ENCODE measurements at regions not wholly inside any gene's neighbourhood (a gene's known extent, or its start where the extent isn't known, plus 50 kb on each side); places are given as distances from the start of the nearest gene placed in this dataset.

DNA sequence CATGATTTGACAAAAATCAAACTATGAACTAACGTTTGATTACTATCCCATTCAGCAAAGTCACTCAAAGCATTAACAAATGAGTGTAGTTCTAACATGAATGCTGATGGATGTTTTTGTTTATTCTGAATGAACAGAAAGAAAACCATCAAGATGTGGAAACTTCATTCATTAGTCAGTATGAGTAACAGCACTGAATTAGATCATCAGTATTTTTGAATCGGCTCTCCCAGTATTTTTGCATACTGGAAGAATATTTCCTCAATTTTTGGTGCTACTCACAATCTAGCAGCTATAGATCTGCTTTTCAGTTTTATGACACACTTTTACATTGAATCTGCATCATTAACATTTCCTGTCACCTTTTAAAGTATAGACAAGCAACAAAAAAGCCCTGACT lies 63.8 kb upstream of the CD83 start:
- Histone ChIP-seq H3K4me1 (replicated peaks in 1 of 2) (peaks cover 0 to 5% of the 10 kb centered on the region in 2 donors), H3K27ac (no peak overlapping the region), H3K4me3 (no peak overlapping the region)
- whole genome bisulfite sequencing, 10 experiments = 0 to 100% (median 49%) methylated on average over 1 to 2 of the region's 2 CpGs; no CpG with 5 or more reads in 2 of the 10 experiments
- ATAC-seq (replicated peaks in 6 of 8) = peak in 2 of 8 experiments; percentile 81 to 94
- in situ Hi-C loops (cut with MboI; ENCODE audit: low pct_unique_long_range_greater_than_20kb in 2 of 9, low sequenced_read_pairs in 9 of 9, unreplicated experiment in 9 of 9) = loop anchor here in 8 of 9 experiments (10.0 to 25.0 kb wide), 5 partner anchors 142 to 717 kb away; partner anchors contain the start of genes RNF182 (in 4 of the 8) and TBC1D7 (in 3 of the 8)

- ATAC-seq (replicated peaks in 6 of 8) = no peak
- Histone ChIP-seq H3K4me3 (no peak overlapping the region), H3K4me1 (replicated peaks in 1 of 2) (peaks cover 0 to 2% of the 10 kb centered on the region in 2 donors), H3K27ac (no peak overlapping the region)
- in situ Hi-C loops (cut with MboI; ENCODE audit: low pct_unique_long_range_greater_than_20kb in 2 of 9, low sequenced_read_pairs in 9 of 9, unreplicated experiment in 9 of 9) = loop anchor here in 8 of 9 experiments (10.0 to 25.0 kb wide), 5 partner anchors 143 to 718 kb away; partner anchors contain the start of genes RNF182 (in 4 of the 8) and TBC1D7 (in 3 of the 8)
- WGBS, 10 experiments = 39 to 100% (median 50%) methylated on average over 1 to 2 of the region's 2 CpGs; no CpG with 5 or more reads in 3 of the 10 experiments
These were observed 62.0 kb upstream of the CD83 start for GRCh38 chr6:14055541-14055940.

DNA sequence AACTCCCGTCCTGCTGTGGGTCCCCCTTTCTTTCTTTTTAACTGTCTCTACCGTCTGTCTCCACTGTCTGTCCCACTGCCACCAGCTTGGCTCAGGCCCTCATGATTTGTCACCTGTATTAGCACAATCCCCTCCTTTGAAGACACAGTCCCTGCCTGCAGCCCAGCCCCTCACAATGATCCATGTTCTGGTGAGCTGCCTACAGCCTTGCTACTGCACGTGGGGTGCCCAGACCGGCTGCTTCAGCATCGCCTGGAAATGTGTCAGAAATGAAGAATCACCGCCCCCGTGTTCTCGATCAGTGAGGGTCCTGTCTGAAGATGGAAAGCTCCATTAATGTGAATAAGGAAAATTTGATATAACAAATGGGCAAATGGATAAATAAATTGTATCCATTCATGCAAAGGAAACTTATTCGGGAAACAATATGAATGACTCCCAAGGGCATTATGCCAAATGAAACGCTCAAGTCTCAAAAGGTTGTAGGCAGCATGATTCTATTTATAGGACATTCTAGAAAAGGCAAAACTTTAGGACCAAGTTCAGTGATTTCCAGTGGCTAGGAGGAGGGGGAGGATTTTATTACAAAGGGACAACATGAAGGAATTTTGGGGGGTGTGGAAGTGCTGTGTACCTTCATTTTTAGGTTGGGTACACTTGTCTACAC lies 59.4 kb upstream of the CD83 start:
- Histone ChIP-seq H3K27ac (no peak overlapping the region), H3K4me1 (replicated peaks in 1 of 2) (peaks cover 0 to 2% of the 10 kb centered on the region in 2 donors), H3K4me3 (no peak overlapping the region)
- peak in 4 of 8 experiments; percentile 61 to 89 (median 85) for ATAC-seq (replicated peaks in 6 of 8)
- in situ Hi-C loops (cut with MboI; ENCODE audit: low pct_unique_long_range_greater_than_20kb in 2 of 9, low sequenced_read_pairs in 9 of 9, unreplicated experiment in 9 of 9) = loop anchor here in 8 of 9 experiments (10.0 to 25.0 kb wide), 5 partner anchors 146 to 721 kb away; partner anchors contain the start of genes RNF182 (in 4 of the 8) and TBC1D7 (in 3 of the 8)
- 42 to 79% (median 66%) methylated on average over 2 to 10 of the region's 10 CpGs; no CpG with 5 or more reads in 1 of the 10 experiments for WGBS, 10 experiments

- in situ Hi-C loops (cut with MboI; ENCODE audit: low pct_unique_long_range_greater_than_20kb in 2 of 9, low sequenced_read_pairs in 9 of 9, unreplicated experiment in 9 of 9) = loop anchor here in 8 of 9 experiments (10.0 to 25.0 kb wide), 5 partner anchors 146 to 721 kb away; partner anchors contain the start of genes RNF182 (in 4 of the 8) and TBC1D7 (in 3 of the 8)
- no peak for ATAC-seq (replicated peaks in 6 of 8)
- H3K27ac ChIP-seq = no peak overlapping the region
- H3K4me1 ChIP-seq (replicated peaks in 1 of 2) = peaks cover 0 to 2% of the 10 kb centered on the region in 2 donors
- WGBS, 10 experiments = 40 to 82% (median 73%) methylated on average over 1 to 3 of the region's 3 CpGs; no CpG with 5 or more reads in 2 of the 10 experiments
- H3K4me3 ChIP-seq = no peak overlapping the region
These were observed 58.8 kb upstream of the CD83 start for GRCh38 chr6:14058735-14059134.

DNA sequence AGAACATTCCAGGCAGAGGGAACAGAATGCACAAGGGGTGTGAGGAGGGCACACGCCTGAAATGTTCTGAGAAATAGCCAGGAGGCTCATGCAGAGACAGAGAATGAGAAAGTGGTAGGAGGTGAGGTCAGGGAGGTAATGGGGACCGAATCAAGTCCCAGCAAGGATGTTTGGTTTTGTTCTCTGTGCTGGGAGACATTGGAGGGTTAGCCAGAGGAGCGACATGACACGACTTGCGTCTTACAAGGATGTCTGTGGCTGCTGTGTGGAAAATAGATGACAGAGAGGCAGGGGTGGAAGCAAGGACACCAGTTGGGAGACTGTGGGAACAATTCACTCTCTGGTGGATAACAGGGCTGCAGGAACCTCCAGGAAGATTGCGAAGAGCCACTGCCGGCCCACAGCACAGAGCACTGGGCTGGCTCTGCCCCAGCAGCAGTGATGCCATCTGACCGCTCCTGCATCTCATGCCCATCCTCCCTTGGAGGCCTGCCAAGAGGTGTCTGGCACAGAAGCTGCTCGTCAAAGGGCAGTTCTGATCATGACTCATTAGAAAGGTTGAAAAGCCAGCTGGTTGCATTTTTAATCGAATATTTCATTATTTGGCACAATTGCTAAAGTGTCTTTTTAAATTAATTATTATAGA lies 57.7 kb upstream of the CD83 start:
- Histone ChIP-seq H3K4me3 (no peak overlapping the region), H3K4me1 (replicated peaks in 1 of 2) (peaks cover 0 to 2% of the 10 kb centered on the region in 2 donors), H3K27ac (no peak overlapping the region)
- WGBS, 10 experiments = 57 to 91% (median 73%) methylated on average over 1 to 7 of the region's 10 CpGs; no CpG with 5 or more reads in 3 of the 10 experiments
- in situ Hi-C loops (cut with MboI; ENCODE audit: low pct_unique_long_range_greater_than_20kb in 2 of 9, low sequenced_read_pairs in 9 of 9, unreplicated experiment in 9 of 9) = loop anchor here in 8 of 9 experiments (10.0 to 25.0 kb wide), 6 partner anchors 145 to 723 kb away; partner anchors contain the start of genes RNF182 (in 4 of the 8) and TBC1D7 (in 3 of the 8)
- ATAC-seq (replicated peaks in 6 of 8) = no peak

DNA sequence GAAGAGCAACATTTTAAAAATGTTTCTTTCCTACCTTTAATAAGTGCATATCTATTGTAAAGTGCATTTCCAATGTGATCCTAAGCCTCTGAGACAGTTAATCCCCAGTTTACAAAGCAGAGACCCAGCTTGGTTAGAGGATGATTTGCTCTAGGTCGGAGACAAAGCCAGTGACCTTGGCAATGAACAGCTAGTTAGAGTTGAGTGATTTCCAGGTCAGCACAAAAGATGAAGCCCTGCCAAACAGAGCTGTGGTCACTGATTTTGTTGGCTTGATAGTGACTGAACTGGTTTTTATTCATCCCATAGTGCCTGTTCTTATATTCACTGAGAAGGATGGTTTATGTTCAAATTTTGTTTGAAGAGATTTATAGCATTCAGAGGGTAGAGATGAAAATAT lies 56.6 kb upstream of the CD83 start:
- ATAC-seq (replicated peaks in 6 of 8) = no peak
- H3K4me3 ChIP-seq = no peak overlapping the region
- H3K27ac ChIP-seq = no peak overlapping the region
- in situ Hi-C loops (cut with MboI; ENCODE audit: low pct_unique_long_range_greater_than_20kb in 2 of 9, low sequenced_read_pairs in 9 of 9, unreplicated experiment in 9 of 9) = loop anchor here in 7 of 9 experiments (10.0 to 25.0 kb wide), 6 partner anchors 146 to 724 kb away; partner anchors contain the start of genes RNF182 (in 4 of the 7) and TBC1D7 (in 3 of the 7)
- peaks cover 0 to 2% of the 10 kb centered on the region in 2 donors for H3K4me1 ChIP-seq (replicated peaks in 1 of 2)
- 40 to 100% (median 80%) methylated on average over 1 of the region's 1 CpG; no CpG with 5 or more reads in 2 of the 10 experiments for WGBS, 10 experiments

DNA sequence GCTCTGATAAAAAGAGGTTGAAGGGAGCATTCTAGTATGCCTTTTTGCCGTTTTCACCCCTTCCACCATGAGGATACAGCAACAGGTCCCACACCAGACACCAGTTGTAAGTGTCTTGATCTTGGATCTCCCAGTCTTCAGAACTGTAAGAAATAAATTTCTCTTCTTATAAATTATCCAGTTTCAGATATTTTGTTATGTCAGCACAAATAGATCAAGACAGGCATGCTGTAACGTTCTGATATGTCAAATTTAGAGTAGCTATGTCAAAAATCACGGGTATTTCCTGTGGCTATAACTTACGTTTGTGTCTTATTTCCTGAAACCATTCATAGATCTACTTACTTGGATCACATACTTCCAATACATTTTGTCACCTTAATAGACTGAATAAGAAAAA lies 55.9 kb upstream of the CD83 start:
- no peak overlapping the region for H3K27ac ChIP-seq
- peaks cover 0 to 2% of the 10 kb centered on the region in 2 donors for H3K4me1 ChIP-seq (replicated peaks in 1 of 2)
- no peak overlapping the region for H3K4me3 ChIP-seq
- no peak for ATAC-seq (replicated peaks in 6 of 8)
- WGBS, 10 experiments = 16 to 100% (median 63%) methylated on average over 1 to 4 of the region's 4 CpGs; no CpG with 5 or more reads in 1 of the 10 experiments
- in situ Hi-C loops (cut with MboI; ENCODE audit: low pct_unique_long_range_greater_than_20kb in 2 of 9, low sequenced_read_pairs in 9 of 9, unreplicated experiment in 9 of 9) = loop anchor here in 7 of 9 experiments (10.0 to 25.0 kb wide), 6 partner anchors 147 to 724 kb away; partner anchors contain the start of genes RNF182 (in 4 of the 7) and TBC1D7 (in 3 of the 7)

DNA sequence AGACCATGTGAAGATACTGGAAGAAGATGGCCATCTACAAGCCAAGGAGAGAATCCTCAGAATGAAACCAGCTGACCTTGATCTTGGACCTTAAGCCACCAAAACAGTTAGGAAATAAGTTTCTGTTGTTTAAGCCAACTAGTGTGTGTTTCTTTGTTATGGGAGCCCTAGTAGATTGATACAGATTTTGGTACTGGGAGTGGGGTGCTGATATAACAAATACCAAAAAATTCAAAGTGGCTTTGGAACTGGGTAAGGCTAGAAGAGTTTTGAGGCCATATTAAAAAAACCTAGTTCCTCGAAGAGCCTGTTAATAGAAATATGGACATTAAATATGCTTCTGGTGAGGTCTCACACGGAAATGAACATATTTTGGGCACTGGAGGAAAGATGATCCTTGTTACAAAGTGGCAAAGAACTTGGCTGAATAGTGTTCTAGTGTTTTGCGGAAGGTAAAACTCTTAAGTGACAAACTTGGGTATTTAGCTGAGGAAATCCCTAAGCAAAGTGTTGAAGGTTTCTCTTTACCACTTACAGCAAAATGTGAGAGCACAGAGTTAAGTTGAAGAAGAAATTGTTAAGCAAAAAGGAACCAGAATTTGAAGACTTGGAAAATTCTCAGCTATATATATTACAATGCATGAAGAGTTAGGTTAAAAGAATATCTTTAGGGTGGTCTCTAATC lies 55.1 kb upstream of the CD83 start:
- Histone ChIP-seq H3K27ac (no peak overlapping the region), H3K4me1 (replicated peaks in 1 of 2) (peaks cover 0 to 2% of the 10 kb centered on the region in 2 donors), H3K4me3 (no peak overlapping the region)
- in situ Hi-C loops (cut with MboI; ENCODE audit: low pct_unique_long_range_greater_than_20kb in 2 of 9, low sequenced_read_pairs in 9 of 9, unreplicated experiment in 9 of 9) = loop anchor here in 7 of 9 experiments (10.0 to 25.0 kb wide), 6 partner anchors 148 to 725 kb away; partner anchors contain the start of genes RNF182 (in 4 of the 7) and TBC1D7 (in 3 of the 7)
- ATAC-seq (replicated peaks in 6 of 8) = no peak
- WGBS, 10 experiments = 51 to 100% (median 77%) methylated on average over 1 to 3 of the region's 3 CpGs

DNA sequence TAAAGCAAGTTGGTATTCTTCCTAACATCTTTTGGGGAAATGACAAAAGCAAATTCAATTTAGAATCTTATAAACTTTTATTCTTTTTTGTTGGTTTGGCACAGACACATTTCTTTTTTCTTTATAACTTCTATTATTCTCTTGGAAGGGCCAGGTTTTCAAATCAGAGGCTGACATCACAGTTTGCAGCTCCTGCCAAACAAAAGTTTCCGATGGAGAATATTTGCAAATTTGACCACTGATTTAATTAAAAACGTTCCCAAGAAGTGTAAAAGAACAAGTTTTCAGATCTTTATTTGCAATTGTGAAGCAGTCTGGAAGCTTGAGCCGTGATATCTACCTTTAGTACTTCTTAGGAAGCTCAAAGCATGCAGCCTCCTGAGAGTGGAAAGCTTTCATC lies 53.8 kb upstream of the CD83 start:
- Histone ChIP-seq H3K4me1 (replicated peaks in 1 of 2) (no peaks in the 10 kb centered on the region), H3K27ac (no peak overlapping the region), H3K4me3 (no peak overlapping the region)
- in situ Hi-C loops (cut with MboI; ENCODE audit: low pct_unique_long_range_greater_than_20kb in 2 of 9, low sequenced_read_pairs in 9 of 9, unreplicated experiment in 9 of 9) = loop anchor here in 7 of 9 experiments (10.0 to 25.0 kb wide), 6 partner anchors 149 to 726 kb away; partner anchors contain the start of genes RNF182 (in 4 of the 7) and TBC1D7 (in 3 of the 7)
- ATAC-seq (replicated peaks in 6 of 8) = no peak
- WGBS, 10 experiments = 0 to 57% (median 27%) methylated on average over 2 to 3 of the region's 3 CpGs; no CpG with 5 or more reads in 2 of the 10 experiments

DNA sequence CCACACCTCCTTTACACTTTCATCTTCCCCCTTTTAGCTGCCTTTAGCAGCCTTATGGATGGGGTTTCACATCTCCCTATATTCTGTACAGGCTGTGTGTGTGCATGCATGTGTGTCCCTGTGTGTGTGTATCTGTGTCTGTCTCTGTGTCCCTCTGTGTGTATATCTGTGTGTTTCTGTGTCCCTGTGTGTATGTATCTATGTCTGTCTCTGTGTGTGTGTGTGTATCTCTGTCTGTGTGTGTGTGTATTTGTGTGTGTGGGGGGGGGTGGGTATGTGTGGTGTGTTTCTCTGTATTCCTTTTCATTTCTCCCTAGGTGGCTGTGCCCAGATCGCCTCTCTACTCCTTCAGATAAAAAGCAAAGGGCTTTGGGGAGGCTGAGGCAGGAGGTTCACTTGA lies 52.2 kb upstream of the CD83 start:
- Histone ChIP-seq H3K27ac (no peak overlapping the region), H3K4me1 (replicated peaks in 1 of 2) (no peaks in the 10 kb centered on the region), H3K4me3 (no peak overlapping the region)
- ATAC-seq (replicated peaks in 6 of 8) = no peak
- WGBS, 10 experiments = 33 to 80% (median 80%) methylated on average over 1 of the region's 1 CpG; no CpG with 5 or more reads in 7 of the 10 experiments
- in situ Hi-C loops (cut with MboI; ENCODE audit: low pct_unique_long_range_greater_than_20kb in 2 of 9, low sequenced_read_pairs in 9 of 9, unreplicated experiment in 9 of 9) = loop anchor here in 7 of 9 experiments (10.0 to 25.0 kb wide), 6 partner anchors 151 to 728 kb away; partner anchors contain the start of genes RNF182 (in 4 of the 7) and TBC1D7 (in 3 of the 7)

- no peak overlapping the region for H3K27ac ChIP-seq
- 0 to 47% (median 7%) methylated on average over 1 to 5 of the region's 5 CpGs; no CpG with 5 or more reads in 1 of the 10 experiments for WGBS, 10 experiments
- no peaks in the 10 kb centered on the region for H3K4me1 ChIP-seq (replicated peaks in 1 of 2)
- no peak overlapping the region for H3K4me3 ChIP-seq
- peak; percentile 39 to 89 (median 60) for ATAC-seq (replicated peaks in 6 of 8)
- in situ Hi-C loops (cut with MboI; ENCODE audit: low pct_unique_long_range_greater_than_20kb in 2 of 9, low sequenced_read_pairs in 9 of 9, unreplicated experiment in 9 of 9) = loop anchor here in 7 of 9 experiments (10.0 to 25.0 kb wide), 6 partner anchors 152 to 730 kb away; partner anchors contain the start of genes RNF182 (in 4 of the 7) and TBC1D7 (in 3 of the 7)
These were observed 50.7 kb upstream of the CD83 start for GRCh38 chr6:14066782-14067406.

Data from motor neuron (in vitro differentiated cells).